ENCODE measurements at regions not wholly inside any gene's neighbourhood (a gene's known extent, or its start where the extent isn't known, plus 50 kb on each side); places are given as distances from the start of the nearest gene placed in this dataset.

- TF ChIP-seq, protein P1, sequence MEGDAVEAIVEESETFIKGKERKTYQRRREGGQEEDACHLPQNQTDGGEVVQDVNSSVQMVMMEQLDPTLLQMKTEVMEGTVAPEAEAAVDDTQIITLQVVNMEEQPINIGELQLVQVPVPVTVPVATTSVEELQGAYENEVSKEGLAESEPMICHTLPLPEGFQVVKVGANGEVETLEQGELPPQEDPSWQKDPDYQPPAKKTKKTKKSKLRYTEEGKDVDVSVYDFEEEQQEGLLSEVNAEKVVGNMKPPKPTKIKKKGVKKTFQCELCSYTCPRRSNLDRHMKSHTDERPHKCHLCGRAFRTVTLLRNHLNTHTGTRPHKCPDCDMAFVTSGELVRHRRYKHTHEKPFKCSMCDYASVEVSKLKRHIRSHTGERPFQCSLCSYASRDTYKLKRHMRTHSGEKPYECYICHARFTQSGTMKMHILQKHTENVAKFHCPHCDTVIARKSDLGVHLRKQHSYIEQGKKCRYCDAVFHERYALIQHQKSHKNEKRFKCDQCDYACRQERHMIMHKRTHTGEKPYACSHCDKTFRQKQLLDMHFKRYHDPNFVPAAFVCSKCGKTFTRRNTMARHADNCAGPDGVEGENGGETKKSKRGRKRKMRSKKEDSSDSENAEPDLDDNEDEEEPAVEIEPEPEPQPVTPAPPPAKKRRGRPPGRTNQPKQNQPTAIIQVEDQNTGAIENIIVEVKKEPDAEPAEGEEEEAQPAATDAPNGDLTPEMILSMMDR (IDR thresholded peaks at IDR 0.05 in 8 of 11, conservative IDR thresholded peaks at IDR 0.05 in 3 of 11): no peak
- no peak for TF ChIP-seq POLR2A (IDR thresholded peaks at IDR 0.05)
Observed at GRCh38 chr1:112079446-112079845, 90.0 kb upstream of the KCND3 start.
